ENCODE measurements at regions not wholly inside any gene's neighbourhood (a gene's known extent, or its start where the extent isn't known, plus 50 kb on each side); places are given as distances from the start of the nearest gene placed in this dataset.

DNA sequence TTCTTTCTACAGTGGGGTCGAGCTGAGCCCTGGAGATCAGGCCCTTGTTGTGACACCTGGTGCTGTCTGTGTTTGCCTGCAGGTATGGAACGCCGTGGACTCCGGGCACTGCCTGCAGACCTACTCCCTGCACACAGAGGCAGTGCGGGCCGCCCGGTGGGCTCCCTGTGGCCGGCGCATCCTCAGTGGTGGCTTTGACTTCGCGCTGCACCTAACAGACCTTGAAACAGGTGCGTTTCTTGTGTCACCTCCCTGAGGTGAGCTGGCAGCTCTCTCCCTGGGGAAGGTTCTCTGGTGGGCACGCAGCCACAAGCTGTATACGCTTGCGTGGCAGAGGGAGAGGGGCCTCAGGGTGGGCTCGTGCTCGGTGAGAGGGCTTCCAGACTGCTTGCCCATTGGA, 119.3 kb downstream of the BEGAIN start:
- TF ChIP-seq, protein P1, sequence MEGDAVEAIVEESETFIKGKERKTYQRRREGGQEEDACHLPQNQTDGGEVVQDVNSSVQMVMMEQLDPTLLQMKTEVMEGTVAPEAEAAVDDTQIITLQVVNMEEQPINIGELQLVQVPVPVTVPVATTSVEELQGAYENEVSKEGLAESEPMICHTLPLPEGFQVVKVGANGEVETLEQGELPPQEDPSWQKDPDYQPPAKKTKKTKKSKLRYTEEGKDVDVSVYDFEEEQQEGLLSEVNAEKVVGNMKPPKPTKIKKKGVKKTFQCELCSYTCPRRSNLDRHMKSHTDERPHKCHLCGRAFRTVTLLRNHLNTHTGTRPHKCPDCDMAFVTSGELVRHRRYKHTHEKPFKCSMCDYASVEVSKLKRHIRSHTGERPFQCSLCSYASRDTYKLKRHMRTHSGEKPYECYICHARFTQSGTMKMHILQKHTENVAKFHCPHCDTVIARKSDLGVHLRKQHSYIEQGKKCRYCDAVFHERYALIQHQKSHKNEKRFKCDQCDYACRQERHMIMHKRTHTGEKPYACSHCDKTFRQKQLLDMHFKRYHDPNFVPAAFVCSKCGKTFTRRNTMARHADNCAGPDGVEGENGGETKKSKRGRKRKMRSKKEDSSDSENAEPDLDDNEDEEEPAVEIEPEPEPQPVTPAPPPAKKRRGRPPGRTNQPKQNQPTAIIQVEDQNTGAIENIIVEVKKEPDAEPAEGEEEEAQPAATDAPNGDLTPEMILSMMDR (IDR thresholded peaks at IDR 0.05; ENCODE audit: low read depth, low read length, missing input control) = no peak
- TF ChIP-seq RAD21 (IDR thresholded peaks at IDR 0.05) = no peak

Data from liver (tissue), 3 donors.